PC-9 (cell line): ENCODE measurements at regions not wholly inside any gene's neighbourhood (a gene's known extent, or its start where the extent isn't known, plus 50 kb on each side); places are given as distances from the start of the nearest gene placed in this dataset.

Experiments used
- BruUV-seq: library from RNA; stranded (reverse); fragments of 400-500 nt; replicated peaks from 2 replicates; lab custom pipeline; 2021; lab: Mats Ljungman, UMichigan
- CTCF ChIA-PET: fragments of 300-600 bp; sonication (Branson Sonifier 250); formaldehyde crosslinking; loops from one replicate; lab custom pipeline; 2022; ENCODE audit warnings: antibody characterized with exemption; lab: Charles Lee
- POLR2A ChIA-PET: fragments of 300-600 bp; sonication (Branson Sonifier 250); formaldehyde crosslinking; loops from one replicate; lab custom pipeline; 2022; ENCODE audit warnings: antibody characterized with exemption; ENCODE audit not compliant: unreplicated experiment; lab: Charles Lee
- DNase-seq, 2 experiments: peaks; one replicate each; pipeline versions ENCODE4 v3.0.0 to v3.0.0-alpha.2; 2015 to 2022; ENCODE audit warnings: mixed read lengths in 1 of 2
- H2AFZ ChIP-seq: fragments of 200-600 bp; sonication (generic); 2 replicates; pipeline ENCODE4 v1.8.1; 2017; ENCODE audit warnings: antibody characterized with exemption
- H3F3A ChIP-seq: fragments of 200-600 bp; sonication (generic); 2 replicates; pipeline ENCODE4 v1.8.1; 2017; ENCODE audit warnings: antibody characterized with exemption, mild to moderate bottlenecking, low read depth; ENCODE audit not compliant: insufficient read depth
- H3K27ac ChIP-seq: fragments of 200-600 bp; sonication (generic); 2 replicates; pipeline ENCODE4 v1.6.1; 2016; ENCODE audit warnings: mixed run types
- H3K27me3 ChIP-seq: fragments of 200-600 bp; sonication (generic); 2 replicates; pipeline ENCODE4 v1.6.1; 2016; ENCODE audit warnings: low read depth, mixed run types; ENCODE audit not compliant: insufficient read depth
- H3K36me3 ChIP-seq: fragments of 200-600 bp; sonication (generic); 2 replicates; pipeline ENCODE4 v1.6.1; 2016; ENCODE audit warnings: low read depth, mixed run types
- H3K4me1 ChIP-seq: fragments of 200-600 bp; sonication (generic); replicated peaks from 2 replicates; pipeline ENCODE4 v1.6.1; 2016; ENCODE audit warnings: mixed run types; ENCODE audit not compliant: insufficient read depth
- H3K4me2 ChIP-seq: fragments of 200-600 bp; sonication (generic); 2 replicates; pipeline ENCODE4 v1.6.1; 2017; ENCODE audit warnings: mixed run types
- H3K4me3 ChIP-seq: fragments of 200-600 bp; sonication (generic); 2 replicates; pipeline ENCODE4 v1.6.1; 2016; ENCODE audit warnings: mixed run types
- H3K79me2 ChIP-seq: fragments of 200-600 bp; sonication (generic); 2 replicates; pipeline ENCODE4 v1.6.1; 2017; ENCODE audit warnings: low read depth, mixed run types
- H3K9me2 ChIP-seq: fragments of 200-600 bp; sonication (generic); 2 replicates; pipeline ENCODE4 v1.8.1; 2017; ENCODE audit warnings: mild to moderate bottlenecking; ENCODE audit not compliant: insufficient read depth
- H3K9me3 ChIP-seq: fragments of 200-600 bp; sonication (generic); 2 replicates; pipeline ENCODE4 v1.8.1; 2016; ENCODE audit warnings: low read depth; ENCODE audit not compliant: insufficient read depth
- H4K20me1 ChIP-seq: fragments of 200-600 bp; sonication (generic); 2 replicates; pipeline ENCODE4 v1.8.1; 2017; ENCODE audit not compliant: insufficient read depth
- EZH2 ChIP-seq: fragments of 200-600 bp; sonication (generic); IDR thresholded peaks from 2 replicates; pipeline ENCODE4 v1.8.0; 2017; ENCODE audit warnings: antibody characterized with exemption, low read depth
- intact Hi-C: fragments of 100-400 bp; cut with micrococcal nuclease; formaldehyde crosslinking; loops from one replicate; pipeline ENCODE4 v1.10.0; 2022; ENCODE audit not compliant: unreplicated experiment
- TF ChIP-seq, protein P1 (sequence below): fragments of 200-600 bp; sonication (generic); conservative IDR thresholded peaks from 2 replicates; pipeline ENCODE4 v1.6.1; 2017; ENCODE audit warnings: mixed run types, antibody characterized with exemption, mild to moderate bottlenecking, moderate library complexity

DNA sequence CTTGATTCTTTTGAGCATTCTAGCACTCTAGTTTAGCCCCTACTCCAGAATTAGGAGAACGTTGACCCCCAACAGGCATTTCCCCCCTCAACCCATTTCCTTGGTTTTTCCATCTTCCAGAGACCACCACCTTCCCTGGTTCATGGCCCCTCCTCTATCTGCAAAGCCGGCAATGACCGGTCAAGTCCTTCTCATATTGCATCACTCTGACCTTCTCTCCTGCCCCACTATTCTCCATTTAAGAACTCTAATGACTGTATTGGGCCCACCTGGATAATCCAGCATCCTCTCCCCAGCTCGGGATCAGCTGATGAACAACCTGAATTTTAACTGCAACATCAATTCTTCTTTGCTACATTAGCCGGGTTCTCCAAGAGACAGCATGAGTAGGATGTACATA, 437.4 kb downstream of the NPHP4 start:
- no peaks in the 10 kb centered on the region for H3K9me2 ChIP-seq
- no TSS peak for BruUV-seq
- H3K27me3 ChIP-seq = no peaks in the 10 kb centered on the region
- H3K9me3 ChIP-seq = no peaks in the 10 kb centered on the region
- no peaks in the 10 kb centered on the region for H4K20me1 ChIP-seq
- DNase-seq = no peak
- ChIA-PET CTCF (no interaction called here), POLR2A (no interaction called here)
- H3F3A ChIP-seq = no peaks in the 10 kb centered on the region
- TF ChIP-seq, protein P1, sequence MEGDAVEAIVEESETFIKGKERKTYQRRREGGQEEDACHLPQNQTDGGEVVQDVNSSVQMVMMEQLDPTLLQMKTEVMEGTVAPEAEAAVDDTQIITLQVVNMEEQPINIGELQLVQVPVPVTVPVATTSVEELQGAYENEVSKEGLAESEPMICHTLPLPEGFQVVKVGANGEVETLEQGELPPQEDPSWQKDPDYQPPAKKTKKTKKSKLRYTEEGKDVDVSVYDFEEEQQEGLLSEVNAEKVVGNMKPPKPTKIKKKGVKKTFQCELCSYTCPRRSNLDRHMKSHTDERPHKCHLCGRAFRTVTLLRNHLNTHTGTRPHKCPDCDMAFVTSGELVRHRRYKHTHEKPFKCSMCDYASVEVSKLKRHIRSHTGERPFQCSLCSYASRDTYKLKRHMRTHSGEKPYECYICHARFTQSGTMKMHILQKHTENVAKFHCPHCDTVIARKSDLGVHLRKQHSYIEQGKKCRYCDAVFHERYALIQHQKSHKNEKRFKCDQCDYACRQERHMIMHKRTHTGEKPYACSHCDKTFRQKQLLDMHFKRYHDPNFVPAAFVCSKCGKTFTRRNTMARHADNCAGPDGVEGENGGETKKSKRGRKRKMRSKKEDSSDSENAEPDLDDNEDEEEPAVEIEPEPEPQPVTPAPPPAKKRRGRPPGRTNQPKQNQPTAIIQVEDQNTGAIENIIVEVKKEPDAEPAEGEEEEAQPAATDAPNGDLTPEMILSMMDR = no peak
- no peak for TF ChIP-seq EZH2
- no peaks in the 10 kb centered on the region for H3K79me2 ChIP-seq
- no peaks in the 10 kb centered on the region for H3K4me1 ChIP-seq
- H3K4me2 ChIP-seq = no peak overlapping the region
- H3K36me3 ChIP-seq = no peaks in the 10 kb centered on the region
- no peak overlapping the region for H3K27ac ChIP-seq
- intact Hi-C loops = loop anchor here (10.0 kb wide), 1 partner anchor 1780 kb away; the partner anchor contains the start of gene SMIM1
- H2AFZ ChIP-seq = no peak overlapping the region
- H3K4me3 ChIP-seq = no peak overlapping the region

DNA sequence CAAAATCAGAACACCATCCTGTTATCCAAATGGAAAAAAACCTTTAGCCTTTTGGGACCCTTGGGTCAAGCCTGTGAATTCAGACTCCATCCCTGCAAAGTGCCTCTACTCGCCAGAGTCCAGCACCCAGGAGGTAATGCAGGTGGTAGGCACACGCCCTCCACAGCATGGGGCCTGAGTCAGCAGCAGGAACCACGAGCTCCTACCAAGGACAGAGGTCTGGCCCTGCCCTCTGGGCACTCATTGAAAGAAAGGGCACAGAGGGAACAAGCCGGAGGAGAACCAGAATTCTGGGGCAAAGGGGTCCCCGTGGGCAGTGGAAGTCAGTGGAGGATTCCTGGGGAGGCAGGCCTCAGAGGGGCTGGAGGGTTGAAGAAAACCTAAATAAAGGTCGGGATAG, 438.1 kb downstream of the NPHP4 start:
- Histone ChIP-seq H3K79me2 (no peaks in the 10 kb centered on the region), H3K27me3 (no peaks in the 10 kb centered on the region), H3K27ac (no peak overlapping the region), H3K36me3 (no peaks in the 10 kb centered on the region), H2AFZ (no peak overlapping the region), H3F3A (no peaks in the 10 kb centered on the region), H3K4me2 (no peak overlapping the region), H3K9me2 (no peaks in the 10 kb centered on the region), H4K20me1 (no peaks in the 10 kb centered on the region), H3K4me1 (no peaks in the 10 kb centered on the region), H3K4me3 (no peak overlapping the region), H3K9me3 (no peaks in the 10 kb centered on the region)
- POLR2A ChIA-PET = no interaction called here
- CTCF ChIA-PET = no interaction called here
- BruUV-seq = no TSS peak
- intact Hi-C loops = loop anchor here (10.0 kb wide), 1 partner anchor 1779 kb away; the partner anchor contains the start of gene SMIM1
- no peak for DNase-seq
- TF ChIP-seq, protein P1 = no peak
- TF ChIP-seq EZH2 = no peak

- no peak for DNase-seq
- H3F3A ChIP-seq = no peaks in the 10 kb centered on the region
- H3K4me2 ChIP-seq = no peak overlapping the region
- H3K4me3 ChIP-seq = no peak overlapping the region
- no peaks in the 10 kb centered on the region for H3K79me2 ChIP-seq
- TF ChIP-seq, protein P1 = no peak
- TF ChIP-seq EZH2 = no peak
- H4K20me1 ChIP-seq = no peaks in the 10 kb centered on the region
- no peak overlapping the region for H3K27ac ChIP-seq
- H3K27me3 ChIP-seq = no peaks in the 10 kb centered on the region
- H3K4me1 ChIP-seq = no peaks in the 10 kb centered on the region
- no TSS peak for BruUV-seq
- intact Hi-C loops = loop anchor here (10.0 kb wide), 1 partner anchor 1778 kb away; the partner anchor contains the start of gene SMIM1
- H3K36me3 ChIP-seq = no peaks in the 10 kb centered on the region
- ChIA-PET CTCF (no interaction called here), POLR2A (no interaction called here)
- no peak overlapping the region for H2AFZ ChIP-seq
- no peaks in the 10 kb centered on the region for H3K9me3 ChIP-seq
- no peaks in the 10 kb centered on the region for H3K9me2 ChIP-seq
These were observed 439.3 kb downstream of the NPHP4 start for GRCh38 chr1:5552787-5553484.
